HCEC 1CT (cell line): ENCODE measurements at regions not wholly inside any gene's neighbourhood (a gene's known extent, or its start where the extent isn't known, plus 50 kb on each side); places are given as distances from the start of the nearest gene placed in this dataset.
"Not testable (repeated sequence)": the region's sequence is repeated elsewhere in the genome, so short reads cannot be mapped to it uniquely, and the experiment has no call there.

Source experiments
- DNase-seq: peaks from one replicate; pipeline ENCODE4 v3.0.0-alpha.2; 2017

GRCh38 chr3:101950985-101951733 is 101.8 kb downstream of the NFKBIZ start:
- no peak for DNase-seq

GRCh38 chr3:101954361-101954760 is 105.0 kb downstream of the NFKBIZ start:
- no peak for DNase-seq

- no peak for DNase-seq
Observed at GRCh38 chr3:101954936-101955335, 105.6 kb downstream of the NFKBIZ start.

GRCh38 chr3:101962055-101962454 is 112.7 kb downstream of the NFKBIZ start:
- DNase-seq, result peak; percentile 13

- peak; percentile 75 for DNase-seq
Observed at GRCh38 chr3:101963902-101964362, 114.6 kb downstream of the NFKBIZ start.

- DNase-seq, result no peak
Observed at GRCh38 chr3:101964861-101965260, 115.5 kb downstream of the NFKBIZ start.

GRCh38 chr3:101966226-101966625 is 116.9 kb downstream of the NFKBIZ start:
- no peak for DNase-seq

- DNase-seq, result no peak
Observed at GRCh38 chr3:101970212-101970611, 120.9 kb downstream of the NFKBIZ start.

GRCh38 chr3:101970905-101971304 is 121.6 kb downstream of the NFKBIZ start:
- no peak for DNase-seq

- no peak for DNase-seq
Observed at GRCh38 chr3:101972430-101973162, 123.3 kb downstream of the NFKBIZ start.

GRCh38 chr3:101973163-101973505 is 123.8 kb downstream of the NFKBIZ start:
- DNase-seq, result no peak

GRCh38 chr3:101975415-101975814 is 126.1 kb downstream of the NFKBIZ start:
- not testable (repeated sequence) for DNase-seq

GRCh38 chr3:101976473-101976872 is 127.2 kb downstream of the NFKBIZ start:
- DNase-seq, result no peak

- DNase-seq, result no peak
Observed at GRCh38 chr3:101978348-101978747, 129.0 kb downstream of the NFKBIZ start.

GRCh38 chr3:101979033-101979432 is 129.7 kb downstream of the NFKBIZ start:
- DNase-seq, result no peak

GRCh38 chr3:101984356-101984755 is 135.0 kb downstream of the NFKBIZ start:
- DNase-seq, result no peak

GRCh38 chr3:101988596-101988995 is 139.3 kb downstream of the NFKBIZ start:
- DNase-seq, result no peak

- no peak for DNase-seq
Observed at GRCh38 chr3:101989578-101990200, 140.4 kb downstream of the NFKBIZ start.

GRCh38 chr3:101992863-101993262 is 143.5 kb downstream of the NFKBIZ start:
- DNase-seq, result no peak

GRCh38 chr3:101994386-101994785 is 145.1 kb downstream of the NFKBIZ start:
- DNase-seq, result no peak

GRCh38 chr3:101995371-101996046 is 146.2 kb downstream of the NFKBIZ start:
- peak; percentile 27 for DNase-seq

- DNase-seq, result no peak
Observed at GRCh38 chr3:101996832-101997231, 147.5 kb downstream of the NFKBIZ start.

- DNase-seq, result no peak
Observed at GRCh38 chr3:101998256-101998926, 149.1 kb downstream of the NFKBIZ start.
